ENCODE measurements at regions not wholly inside any gene's neighbourhood (a gene's known extent, or its start where the extent isn't known, plus 50 kb on each side); places are given as distances from the start of the nearest gene placed in this dataset.

GRCh38 chr14:66036547-66036946 lies 449.6 kb upstream of the CCDC196 start:
- H3K27me3 ChIP-seq (ENCODE audit: control insufficient read depth, insufficient read depth, low read length): no peaks in the 10 kb centered on the region
- no peak overlapping the region for H3K4me3 ChIP-seq (ENCODE audit: low read length)
- H3K36me3 ChIP-seq (ENCODE audit: insufficient read depth, low read length): no peaks in the 10 kb centered on the region
- H3K4me2 ChIP-seq (ENCODE audit: low read length): no peak overlapping the region
- H3K9me3 ChIP-seq (replicated peaks; ENCODE audit: low read length): no peaks in the 10 kb centered on the region
- H3K9ac ChIP-seq (ENCODE audit: low read depth, low read length): no peak overlapping the region
- no peaks in the 10 kb centered on the region for H3K4me1 ChIP-seq (ENCODE audit: control insufficient read depth, insufficient read depth, low read length)

- Histone ChIP-seq H3K4me3 (ENCODE audit: low read length) (no peak overlapping the region), H3K4me1 (ENCODE audit: control insufficient read depth, insufficient read depth, low read length) (no peaks in the 10 kb centered on the region), H3K9ac (ENCODE audit: low read depth, low read length) (no peak overlapping the region), H3K4me2 (ENCODE audit: low read length) (no peak overlapping the region), H3K9me3 (replicated peaks; ENCODE audit: low read length) (no peaks in the 10 kb centered on the region), H3K36me3 (ENCODE audit: insufficient read depth, low read length) (no peaks in the 10 kb centered on the region), H3K27me3 (ENCODE audit: control insufficient read depth, insufficient read depth, low read length) (no peaks in the 10 kb centered on the region)
These were observed 448.8 kb upstream of the CCDC196 start for GRCh38 chr14:66037361-66037760.

GRCh38 chr14:66038212-66038611 lies 448.0 kb upstream of the CCDC196 start:
- H3K9ac ChIP-seq (ENCODE audit: low read depth, low read length): no peak overlapping the region
- no peaks in the 10 kb centered on the region for H3K36me3 ChIP-seq (ENCODE audit: insufficient read depth, low read length)
- no peaks in the 10 kb centered on the region for H3K4me1 ChIP-seq (ENCODE audit: control insufficient read depth, insufficient read depth, low read length)
- H3K4me3 ChIP-seq (ENCODE audit: low read length): no peak overlapping the region
- H3K4me2 ChIP-seq (ENCODE audit: low read length): no peak overlapping the region
- no peaks in the 10 kb centered on the region for H3K27me3 ChIP-seq (ENCODE audit: control insufficient read depth, insufficient read depth, low read length)
- no peaks in the 10 kb centered on the region for H3K9me3 ChIP-seq (replicated peaks; ENCODE audit: low read length)

GRCh38 chr14:66038618-66039017 lies 447.6 kb upstream of the CCDC196 start:
- H3K4me1 ChIP-seq (ENCODE audit: control insufficient read depth, insufficient read depth, low read length): no peaks in the 10 kb centered on the region
- H3K36me3 ChIP-seq (ENCODE audit: insufficient read depth, low read length): no peaks in the 10 kb centered on the region

GRCh38 chr14:66039495-66039894 lies 446.7 kb upstream of the CCDC196 start:
- H3K4me2 ChIP-seq (ENCODE audit: low read length): no peak overlapping the region
- no peaks in the 10 kb centered on the region for H3K36me3 ChIP-seq (ENCODE audit: insufficient read depth, low read length)
- H3K4me3 ChIP-seq (ENCODE audit: low read length): no peak overlapping the region
- H3K9me3 ChIP-seq (replicated peaks; ENCODE audit: low read length): no peaks in the 10 kb centered on the region
- H3K9ac ChIP-seq (ENCODE audit: low read depth, low read length): no peak overlapping the region
- H3K4me1 ChIP-seq (ENCODE audit: control insufficient read depth, insufficient read depth, low read length): no peaks in the 10 kb centered on the region
- no peaks in the 10 kb centered on the region for H3K27me3 ChIP-seq (ENCODE audit: control insufficient read depth, insufficient read depth, low read length)

More at GRCh38 chr14:66038618-66039017, 447.6 kb upstream of the CCDC196 start:
- Histone ChIP-seq H3K9ac (ENCODE audit: low read depth, low read length) (no peak overlapping the region), H3K27me3 (ENCODE audit: control insufficient read depth, insufficient read depth, low read length) (no peaks in the 10 kb centered on the region), H3K9me3 (replicated peaks; ENCODE audit: low read length) (no peaks in the 10 kb centered on the region), H3K4me3 (ENCODE audit: low read length) (no peak overlapping the region), H3K4me2 (ENCODE audit: low read length) (no peak overlapping the region)

- no peak overlapping the region for H3K9ac ChIP-seq (ENCODE audit: low read depth, low read length)
- no peaks in the 10 kb centered on the region for H3K9me3 ChIP-seq (replicated peaks; ENCODE audit: low read length)
- no peaks in the 10 kb centered on the region for H3K27me3 ChIP-seq (ENCODE audit: control insufficient read depth, insufficient read depth, low read length)
- H3K4me1 ChIP-seq (ENCODE audit: control insufficient read depth, insufficient read depth, low read length): no peaks in the 10 kb centered on the region
- H3K36me3 ChIP-seq (ENCODE audit: insufficient read depth, low read length): no peaks in the 10 kb centered on the region
- H3K4me2 ChIP-seq (ENCODE audit: low read length): no peak overlapping the region
- no peak overlapping the region for H3K4me3 ChIP-seq (ENCODE audit: low read length)
These were observed 444.6 kb upstream of the CCDC196 start for GRCh38 chr14:66041582-66041981.

GRCh38 chr14:66043921-66044320 lies 442.2 kb upstream of the CCDC196 start:
- no peak overlapping the region for H3K4me2 ChIP-seq (ENCODE audit: low read length)
- H3K4me1 ChIP-seq (ENCODE audit: control insufficient read depth, insufficient read depth, low read length): no peaks in the 10 kb centered on the region
- no peaks in the 10 kb centered on the region for H3K36me3 ChIP-seq (ENCODE audit: insufficient read depth, low read length)
- H3K4me3 ChIP-seq (ENCODE audit: low read length): no peak overlapping the region
- H3K9me3 ChIP-seq (replicated peaks; ENCODE audit: low read length): no peaks in the 10 kb centered on the region
- no peaks in the 10 kb centered on the region for H3K27me3 ChIP-seq (ENCODE audit: control insufficient read depth, insufficient read depth, low read length)
- no peak overlapping the region for H3K9ac ChIP-seq (ENCODE audit: low read depth, low read length)

GRCh38 chr14:66045572-66046021 lies 440.6 kb upstream of the CCDC196 start:
- Histone ChIP-seq H3K4me2 (ENCODE audit: low read length) (no peak overlapping the region), H3K27me3 (ENCODE audit: control insufficient read depth, insufficient read depth, low read length) (no peaks in the 10 kb centered on the region)

GRCh38 chr14:66046035-66046434 lies 440.1 kb upstream of the CCDC196 start:
- H3K27me3 ChIP-seq (ENCODE audit: control insufficient read depth, insufficient read depth, low read length): no peaks in the 10 kb centered on the region
- no peak overlapping the region for H3K4me2 ChIP-seq (ENCODE audit: low read length)
- H3K36me3 ChIP-seq (ENCODE audit: insufficient read depth, low read length): no peaks in the 10 kb centered on the region
- no peak overlapping the region for H3K4me3 ChIP-seq (ENCODE audit: low read length)
- H3K9ac ChIP-seq (ENCODE audit: low read depth, low read length): no peak overlapping the region
- no peaks in the 10 kb centered on the region for H3K9me3 ChIP-seq (replicated peaks; ENCODE audit: low read length)
- no peaks in the 10 kb centered on the region for H3K4me1 ChIP-seq (ENCODE audit: control insufficient read depth, insufficient read depth, low read length)

More at GRCh38 chr14:66045572-66046021, 440.6 kb upstream of the CCDC196 start:
- no peaks in the 10 kb centered on the region for H3K4me1 ChIP-seq (ENCODE audit: control insufficient read depth, insufficient read depth, low read length)
- H3K9me3 ChIP-seq (replicated peaks; ENCODE audit: low read length): no peaks in the 10 kb centered on the region
- H3K4me3 ChIP-seq (ENCODE audit: low read length): no peak overlapping the region
- no peaks in the 10 kb centered on the region for H3K36me3 ChIP-seq (ENCODE audit: insufficient read depth, low read length)
- no peak overlapping the region for H3K9ac ChIP-seq (ENCODE audit: low read depth, low read length)

- Histone ChIP-seq H3K4me1 (ENCODE audit: control insufficient read depth, insufficient read depth, low read length) (no peaks in the 10 kb centered on the region), H3K4me2 (ENCODE audit: low read length) (no peak overlapping the region), H3K9ac (ENCODE audit: low read depth, low read length) (no peak overlapping the region), H3K4me3 (ENCODE audit: low read length) (no peak overlapping the region), H3K36me3 (ENCODE audit: insufficient read depth, low read length) (no peaks in the 10 kb centered on the region), H3K9me3 (replicated peaks; ENCODE audit: low read length) (no peaks in the 10 kb centered on the region), H3K27me3 (ENCODE audit: control insufficient read depth, insufficient read depth, low read length) (no peaks in the 10 kb centered on the region)
These were observed 439.6 kb upstream of the CCDC196 start for GRCh38 chr14:66046591-66046990.

GRCh38 chr14:66056268-66056907 lies 429.8 kb upstream of the CCDC196 start:
- Histone ChIP-seq H3K4me1 (ENCODE audit: control insufficient read depth, insufficient read depth, low read length) (no peaks in the 10 kb centered on the region), H3K27me3 (ENCODE audit: control insufficient read depth, insufficient read depth, low read length) (no peaks in the 10 kb centered on the region), H3K9ac (ENCODE audit: low read depth, low read length) (no peak overlapping the region), H3K36me3 (ENCODE audit: insufficient read depth, low read length) (no peaks in the 10 kb centered on the region), H3K4me2 (ENCODE audit: low read length) (no peak overlapping the region), H3K9me3 (replicated peaks; ENCODE audit: low read length) (no peaks in the 10 kb centered on the region), H3K4me3 (ENCODE audit: low read length) (no peak overlapping the region)

- H3K4me2 ChIP-seq (ENCODE audit: low read length): no peak overlapping the region
- no peaks in the 10 kb centered on the region for H3K9me3 ChIP-seq (replicated peaks; ENCODE audit: low read length)
These were observed 429.1 kb upstream of the CCDC196 start for GRCh38 chr14:66056926-66057552.

More at GRCh38 chr14:66056926-66057552, 429.1 kb upstream of the CCDC196 start:
- H3K27me3 ChIP-seq (ENCODE audit: control insufficient read depth, insufficient read depth, low read length): no peaks in the 10 kb centered on the region
- H3K4me1 ChIP-seq (ENCODE audit: control insufficient read depth, insufficient read depth, low read length): no peaks in the 10 kb centered on the region
- no peak overlapping the region for H3K4me3 ChIP-seq (ENCODE audit: low read length)
- H3K36me3 ChIP-seq (ENCODE audit: insufficient read depth, low read length): no peaks in the 10 kb centered on the region
- no peak overlapping the region for H3K9ac ChIP-seq (ENCODE audit: low read depth, low read length)
